Lung (tissue), 11 donors: ENCODE measurements at regions not wholly inside any gene's neighbourhood (a gene's known extent, or its start where the extent isn't known, plus 50 kb on each side); places are given as distances from the start of the nearest gene placed in this dataset.
A peak's percentile ranks its signal among the peaks of the same experiment; 100 is the strongest.
"Not testable (repeated sequence)": the region's sequence is repeated elsewhere in the genome, so short reads cannot be mapped to it uniquely, and the experiment has no call there.

ENCODE experiments used
- ATAC-seq: fragments of 200-7000 bp; cut with Tn5 transposase; one replicate; pipeline ENCODE4 v1.9.1; 2020; ENCODE audit warnings: moderate number of reproducible peaks; ENCODE audit not compliant: insufficient read depth, low FRiP score
- DNase-seq, 3 donors: peaks; one replicate each; pipeline ENCODE4 v3.0.0-alpha.2; 2013 to 2017
- H3K27ac ChIP-seq, 2 donors: one replicate each; pipeline ENCODE4 v1.5.1; 2013; ENCODE audit warnings: mild to moderate bottlenecking in 2 of 2, moderate library complexity in 2 of 2, control low read depth in 1 of 2, inconsistent platforms in 1 of 2, low read depth in 1 of 2, low read length in 1 of 2
- H3K27me3 ChIP-seq, 3 donors: one replicate each; pipeline ENCODE4 v1.5.1; 2013; ENCODE audit warnings: low read length in 2 of 3; ENCODE audit not compliant: control insufficient read depth in 3 of 3, insufficient read depth in 3 of 3
- H3K36me3 ChIP-seq, 4 donors: one replicate each; pipeline ENCODE4 v1.5.1; 2013; ENCODE audit warnings: low read length in 4 of 4, mild to moderate bottlenecking in 1 of 4, moderate library complexity in 1 of 4; ENCODE audit not compliant: control insufficient read depth in 4 of 4, insufficient read depth in 4 of 4
- H3K4me1 ChIP-seq, 5 donors: one replicate each; pipeline ENCODE4 v1.5.1; 2013; ENCODE audit warnings: low read length in 5 of 5, mild to moderate bottlenecking in 2 of 5, moderate library complexity in 1 of 5; ENCODE audit not compliant: control insufficient read depth in 5 of 5, insufficient read depth in 5 of 5
- H3K4me3 ChIP-seq: one replicate; pipeline ENCODE4 v1.5.1; 2013; ENCODE audit warnings: mild to moderate bottlenecking, control low read depth, moderate library complexity
- H3K9ac ChIP-seq, 2 donors: one replicate each; pipeline ENCODE4 v1.5.1; 2013; ENCODE audit warnings: low read length in 2 of 2, control low read depth in 1 of 2; ENCODE audit not compliant: insufficient read depth in 1 of 2
- H3K9me3 ChIP-seq, 4 donors: one replicate each; pipeline ENCODE4 v1.5.1; 2013; ENCODE audit warnings: low read length in 3 of 4, mild to moderate bottlenecking in 1 of 4, moderate library complexity in 1 of 4; ENCODE audit not compliant: control insufficient read depth in 4 of 4, insufficient read depth in 3 of 4
- CTCF ChIP-seq: IDR thresholded peaks from 2 replicates; pipeline ENCODE4 v1.5.1; 2012; ENCODE audit warnings: mild to moderate bottlenecking; ENCODE audit errors: control extremely low read depth, extremely low read depth
- WGBS, 2 donors: extraction: QIAGEN DNeasy Blood & Tissue Kit; methylation state at CpG; one replicate each; pipeline ENCODE4 v1.1.7; 2013; 5-methylcytosine and 5-hydroxymethylcytosine counted together
- donor health status: control.
- donor health status: control.
- donor health status: Bipolar disorder and iron deficiency.
- donor health status: healthy.
- donor health status: DM: yes; HTN: yes; CAD: no.

GRCh38 chr2:215635788-215636139, 199.9 kb upstream of the FN1 start:
- Histone ChIP-seq H3K27me3 (no peaks in the 10 kb centered on the region), H3K4me3 (no peak overlapping the region), H3K27ac (no peak overlapping the region), H3K36me3 (no peaks in the 10 kb centered on the region), H3K9me3 (peaks cover 0 to 8% (median 3%) of the 10 kb centered on the region in 4 donors), H3K4me1 (no peaks in the 10 kb centered on the region), H3K9ac (no peak overlapping the region)
- TF ChIP-seq CTCF = no peak
- ATAC-seq = peak; percentile 69
- no peak for DNase-seq
- WGBS, 2 donors = 54 to 72% methylated on average over 2 of the region's 2 CpGs

GRCh38 chr2:215635071-215635787, 199.4 kb upstream of the FN1 start:
- Histone ChIP-seq H3K9me3 (peaks cover 0 to 9% (median 3%) of the 10 kb centered on the region in 4 donors), H3K36me3 (no peaks in the 10 kb centered on the region), H3K27ac (no peak overlapping the region), H3K4me3 (no peak overlapping the region), H3K27me3 (no peaks in the 10 kb centered on the region), H3K4me1 (no peaks in the 10 kb centered on the region), H3K9ac (no peak overlapping the region)
- TF ChIP-seq CTCF = no peak
- no peak for ATAC-seq
- DNase-seq = no peak

GRCh38 chr2:215633360-215633759, 197.5 kb upstream of the FN1 start:
- Histone ChIP-seq H3K27ac (no peak overlapping the region), H3K4me3 (no peak overlapping the region), H3K27me3 (no peaks in the 10 kb centered on the region), H3K4me1 (no peaks in the 10 kb centered on the region), H3K36me3 (no peaks in the 10 kb centered on the region), H3K9me3 (peaks cover 0 to 9% (median 3%) of the 10 kb centered on the region in 4 donors), H3K9ac (no peak overlapping the region)
- TF ChIP-seq CTCF = no peak
- DNase-seq (no peak), ATAC-seq (no peak)

GRCh38 chr2:215631696-215632095, 195.8 kb upstream of the FN1 start:
- DNase-seq (no peak), ATAC-seq (no peak)
- Histone ChIP-seq H3K36me3 (no peaks in the 10 kb centered on the region), H3K9me3 (peaks cover 0 to 9% (median 3%) of the 10 kb centered on the region in 4 donors), H3K4me1 (peaks cover 0 to 3% (median 0%) of the 10 kb centered on the region in 5 donors), H3K4me3 (no peak overlapping the region), H3K27me3 (no peaks in the 10 kb centered on the region), H3K27ac (no peak overlapping the region), H3K9ac (no peak overlapping the region)
- 97% methylated on average over 2 of the region's 2 CpGs for WGBS, 2 donors
- no peak for TF ChIP-seq CTCF

- H3K9ac ChIP-seq, H3K27me3 ChIP-seq, H3K9me3 ChIP-seq, DNase-seq, ATAC-seq, H3K36me3 ChIP-seq, H3K4me3 ChIP-seq, H3K27ac ChIP-seq: not testable (repeated sequence)
- peaks cover 0 to 10% (median 0%) of the 10 kb centered on the region in 5 donors for H3K4me1 ChIP-seq
- 97% methylated on average over 2 of the region's 2 CpGs for WGBS, 2 donors
Measured at GRCh38 chr2:215630796-215631195, 194.9 kb upstream of the FN1 start.
